ENCODE measurements at regions not wholly inside any gene's neighbourhood (a gene's known extent, or its start where the extent isn't known, plus 50 kb on each side); places are given as distances from the start of the nearest gene placed in this dataset.

- TF ChIP-seq CTCF (IDR thresholded peaks at IDR 0.05) (no peak), POLR2A (IDR thresholded peaks at IDR 0.05) (no peak), POLR2AphosphoS5 (IDR thresholded peaks at IDR 0.05) (no peak)
Measured at GRCh38 chr4:123068081-123068480, 145.7 kb upstream of the NUDT6 start.
